HepG2 (cell line): ENCODE measurements at regions not wholly inside any gene's neighbourhood (a gene's known extent, or its start where the extent isn't known, plus 50 kb on each side); places are given as distances from the start of the nearest gene placed in this dataset.

Experiments used
- ATAC-seq: fragments of 200-7000 bp; cut with Tn5 transposase; 3 replicates; pipeline ENCODE4 v1.9.1; 2020; ENCODE audit warnings: mild to moderate bottlenecking, moderate library complexity
- BruUV-seq: library from RNA; stranded (reverse); fragments of 400-500 nt; replicated peaks from 2 replicates; lab custom pipeline; 2021; lab: Mats Ljungman, UMichigan
- CTCF ChIA-PET: fragments of 300-600 bp; formaldehyde crosslinking; extraction: SDS; loops from one replicate; lab custom pipeline; 2021; ENCODE audit warnings: low total read pairs, inconsistent platforms, low intra/inter-chr PET ratio; lab: Yijun Ruan, JAX
- POLR2A ChIA-PET: fragments of 350-600 bp; sonication (Branson Sonifier 250); formaldehyde crosslinking; loops from one replicate; lab custom pipeline; 2020; ENCODE audit warnings: antibody characterized with exemption, inconsistent platforms; lab: Yijun Ruan, JAX
- DNase-seq: peaks from one replicate; pipeline ENCODE4 v3.0.0-alpha.2; 2015; ENCODE audit warnings: low spot score
- FAIRE-seq: peaks from 3 replicates; lab custom pipeline; 2011; peaks lifted over from hg19 to GRCh38; lab: Jason Lieb, UNC
- H2AFZ ChIP-seq: one replicate; pipeline ENCODE4 v1.6.1; 2011; ENCODE audit warnings: low read length, inconsistent platforms
- H3K27ac ChIP-seq: fragments of 300-600 bp; 3 replicates; pipeline ENCODE4 v1.8.0; 2011; ENCODE audit warnings: mixed run types, mild to moderate bottlenecking, mixed read lengths, low read length, inconsistent platforms; ENCODE audit not compliant: insufficient read depth; ENCODE audit errors: extremely low read length
- H3K27me3 ChIP-seq, 2 experiments: fragments of 200-600 bp in 1 of 2; 2 replicates in 1 of 2; 3 replicates in 1 of 2; pipeline versions ENCODE4 v1.6.0 to v1.8.0; 2011; ENCODE audit warnings: low read length in 2 of 2, mild to moderate bottlenecking in 2 of 2, moderate library complexity in 2 of 2, inconsistent platforms in 1 of 2; ENCODE audit not compliant: insufficient read depth in 2 of 2, control insufficient read depth in 1 of 2
- H3K36me3 ChIP-seq, 2 experiments: fragments of 200-600 bp in 1 of 2; replicated peaks in 1 of 2; 2 replicates in 1 of 2; 3 replicates in 1 of 2; pipeline versions ENCODE4 v1.5.1 to v1.8.0; 2011; ENCODE audit warnings: low read length in 2 of 2, inconsistent platforms in 1 of 2; ENCODE audit not compliant: insufficient read depth in 2 of 2, control insufficient read depth in 1 of 2
- H3K4me1 ChIP-seq: 2 replicates; pipeline ENCODE4 v1.5.1; 2012; ENCODE audit warnings: low read length, inconsistent platforms; ENCODE audit not compliant: insufficient read depth
- H3K4me2 ChIP-seq: 2 replicates; pipeline ENCODE4 v1.6.0; 2011; ENCODE audit warnings: low read depth, low read length, inconsistent platforms
- H3K4me3 ChIP-seq, 3 experiments: fragments of 200-600 bp in 1 of 3; sonication (generic), shearing (Covaris generic) in 1 of 3; replicated peaks in 1 of 3; 2 replicates each; pipeline ENCODE4 v1.5.1; 2011 to 2016; ENCODE audit warnings: low read length in 3 of 3, inconsistent platforms in 2 of 3, low read depth in 2 of 3, mild to moderate bottlenecking in 2 of 3, control low read depth in 1 of 3, mixed read lengths in 1 of 3; ENCODE audit not compliant: insufficient read depth in 1 of 3
- H3K79me2 ChIP-seq: one replicate; pipeline ENCODE4 v1.6.1; 2011; ENCODE audit warnings: low read length, inconsistent platforms; ENCODE audit not compliant: insufficient read depth
- H3K9ac ChIP-seq: 2 replicates; pipeline ENCODE4 v1.6.0; 2011; ENCODE audit warnings: mild to moderate bottlenecking, low read depth, low read length, inconsistent platforms; ENCODE audit not compliant: insufficient read depth
- H3K9me3 ChIP-seq: 2 replicates; pipeline ENCODE4 v1.5.1; 2012; ENCODE audit warnings: mild to moderate bottlenecking, low read length
- H4K20me1 ChIP-seq: 2 replicates; pipeline ENCODE4 v1.6.0; 2011; ENCODE audit warnings: inconsistent platforms, mild to moderate bottlenecking, low read length, moderate library complexity; ENCODE audit not compliant: insufficient read depth
- ARNTL ChIP-seq: sonication (generic); formaldehyde crosslinking; IDR thresholded peaks from 2 replicates; pipeline ENCODE4 v1.4.0; 2020; ENCODE audit warnings: mild to moderate bottlenecking, missing genetic modification reagents
- CBX2 ChIP-seq, 2 experiments: fragments of 200-600 bp in 1 of 2; sonication (generic); formaldehyde crosslinking in 1 of 2; IDR thresholded peaks; 2 replicates each; pipeline versions ENCODE4 v1.7.0 to v1.8.1; 2018 to 2022; ENCODE audit warnings: low read depth in 2 of 2, low read length in 1 of 2, mild to moderate bottlenecking in 1 of 2, missing genetic modification reagents in 1 of 2
- FOXO1 ChIP-seq: sonication (generic); formaldehyde crosslinking; IDR thresholded peaks from 2 replicates; pipeline ENCODE4 v1.4.0; 2020; ENCODE audit warnings: missing genetic modification reagents
- FUBP1 ChIP-seq: sonication (generic); formaldehyde crosslinking; IDR thresholded peaks from 2 replicates; pipeline ENCODE4 v1.5.1; 2020; ENCODE audit warnings: missing genetic modification reagents, mild to moderate bottlenecking, borderline replicate concordance
- GLMP ChIP-seq: sonication (generic); formaldehyde crosslinking; IDR thresholded peaks from 2 replicates; pipeline ENCODE4 v1.9.0; 2021; ENCODE audit warnings: missing genetic modification reagents, mild to moderate bottlenecking, borderline replicate concordance
- TAF1 ChIP-seq: sonication (generic); formaldehyde crosslinking; IDR thresholded peaks from 2 replicates; pipeline ENCODE4 v1.4.0; 2020; ENCODE audit warnings: missing genetic modification reagents
- ZFP1 ChIP-seq: IDR thresholded peaks from 2 replicates; pipeline ENCODE4 v1.6.1; 2016
- ZNF549 ChIP-seq: sonication (generic); formaldehyde crosslinking; IDR thresholded peaks from 2 replicates; pipeline ENCODE4 v1.5.0; 2020; ENCODE audit warnings: missing genetic modification reagents
- ZNF749 ChIP-seq: sonication (generic); formaldehyde crosslinking; IDR thresholded peaks from 2 replicates; pipeline ENCODE4 v1.8.0; 2022; ENCODE audit warnings: mild to moderate bottlenecking, missing genetic modification reagents, moderate library complexity, borderline replicate concordance
- in situ Hi-C: cut with HindIII; loops from 2 replicates; pipeline ENCODE4 v1.10.0; 2017; ENCODE audit warnings: low pct_unique_long_range_greater_than_20kb; ENCODE audit not compliant: extremely low pct_ligation_motif_present
- intact Hi-C: fragments of 100-400 bp; cut with micrococcal nuclease; formaldehyde crosslinking; loops from one replicate; pipeline ENCODE4 v1.10.0; 2022; ENCODE audit not compliant: unreplicated experiment

GRCh38 chr10:9900751-9901150, 1116.9 kb upstream of the CELF2 start:
- POLR2A ChIA-PET, result no interaction called here
- no TSS peak for BruUV-seq
- ATAC-seq (no peak), FAIRE-seq (no peak), DNase-seq (no peak)
- Histone ChIP-seq H3K27ac (no peak overlapping the region), H3K4me1 (no peaks in the 10 kb centered on the region), H3K79me2 (no peaks in the 10 kb centered on the region), H3K36me3 (no peaks in the 10 kb centered on the region), H4K20me1 (no peaks in the 10 kb centered on the region), H3K4me3 (no peak overlapping the region), H3K9me3 (peaks cover 83% of the 10 kb centered on the region), H2AFZ (no peak overlapping the region), H3K27me3 (no peaks in the 10 kb centered on the region), H3K9ac (no peak overlapping the region), H3K4me2 (no peak overlapping the region)
- in situ Hi-C loops, result no loop called here
- no peak for TF ChIP-seq FOXO1 (CRISPR knock-in tag)
- TF ChIP-seq ARNTL (CRISPR knock-in tag), result no peak
- no peak for TF ChIP-seq ZNF549 (CRISPR knock-in tag)
- no peak for TF ChIP-seq ZFP1 (CRISPR knock-in tag)
- TF ChIP-seq FUBP1 (CRISPR knock-in tag), result no peak
- no peak for TF ChIP-seq GLMP (CRISPR knock-in tag)
- TF ChIP-seq ZNF749 (CRISPR knock-in tag), result no peak
- no peak for TF ChIP-seq TAF1 (CRISPR knock-in tag)
- no peak for TF ChIP-seq CBX2 (IDR thresholded peaks at IDR 0.05; ENCODE audit: low read depth, low read length)
- TF ChIP-seq CBX2 (CRISPR knock-in tag; IDR thresholded peaks at IDR 0.05; ENCODE audit: low read depth), result no peak
- CTCF ChIA-PET, result no interaction called here
- intact Hi-C loops, result no loop called here
